HFF-Myc (cell line): ENCODE measurements at regions not wholly inside any gene's neighbourhood (a gene's known extent, or its start where the extent isn't known, plus 50 kb on each side); places are given as distances from the start of the nearest gene placed in this dataset.

Source experiments
- DNase-seq: peaks from one replicate; pipeline ENCODE4 v3.0.0-alpha.2; 2011; ENCODE audit warnings: low read depth; ENCODE audit errors: extremely low read depth
- H3K4me3 ChIP-seq: replicated peaks from 2 replicates; pipeline ENCODE4 v1.5.1; 2011; ENCODE audit warnings: low read depth, mild to moderate bottlenecking, control low read depth, low read length
- CTCF ChIP-seq: IDR thresholded peaks from 2 replicates; pipeline ENCODE4 v1.5.1; 2012; ENCODE audit warnings: mild to moderate bottlenecking, low read depth, low read length, control low read depth; ENCODE audit errors: missing control alignments

GRCh38 chr20:47867831-47868230 is 82.5 kb upstream of the SULF2 start:
- TF ChIP-seq CTCF: no peak
- no peak overlapping the region for H3K4me3 ChIP-seq
- DNase-seq: no peak

- no peak overlapping the region for H3K4me3 ChIP-seq
- no peak for DNase-seq
- no peak for TF ChIP-seq CTCF
Observed at GRCh38 chr20:47866480-47866879, 81.2 kb upstream of the SULF2 start.

GRCh38 chr20:47865912-47866311 is 80.6 kb upstream of the SULF2 start:
- no peak overlapping the region for H3K4me3 ChIP-seq
- TF ChIP-seq CTCF: no peak
- peak; percentile 72 for DNase-seq

- no peak overlapping the region for H3K4me3 ChIP-seq
- DNase-seq: no peak
- TF ChIP-seq CTCF: no peak
Observed at GRCh38 chr20:47865451-47865850, 80.2 kb upstream of the SULF2 start.

GRCh38 chr20:47863981-47864380 is 78.7 kb upstream of the SULF2 start:
- DNase-seq: no peak
- no peak overlapping the region for H3K4me3 ChIP-seq
- no peak for TF ChIP-seq CTCF

- DNase-seq: no peak
- H3K4me3 ChIP-seq: no peak overlapping the region
- TF ChIP-seq CTCF: no peak
Observed at GRCh38 chr20:47863315-47863965, 78.2 kb upstream of the SULF2 start.
